MCF 10A (cell line): ENCODE measurements at regions not wholly inside any gene's neighbourhood (a gene's known extent, or its start where the extent isn't known, plus 50 kb on each side); places are given as distances from the start of the nearest gene placed in this dataset.

ENCODE experiments used
- BruUV-seq: library from RNA; stranded (reverse); fragments of 400-500 nt; replicated peaks from 2 replicates; lab custom pipeline; 2021; lab: Mats Ljungman, UMichigan
- CTCF ChIA-PET: fragments of 300-600 bp; sonication (Branson Sonifier 250); formaldehyde crosslinking; extraction: SDS; loops from one replicate; lab custom pipeline; 2021; ENCODE audit warnings: antibody characterized with exemption, inconsistent platforms; lab: Yijun Ruan, JAX
- POLR2A ChIA-PET: fragments of 300-600, 350-650 bp; sonication (Branson Sonifier 250); formaldehyde crosslinking; extraction: SDS; loops from one replicate; lab custom pipeline; 2020; ENCODE audit warnings: antibody characterized with exemption, inconsistent platforms; lab: Yijun Ruan, JAX
- DNase-seq: peaks from one replicate; pipeline ENCODE4 v3.0.0-alpha.2; 2018; ENCODE audit not compliant: unreplicated experiment
- H3K27ac Mint-ChIP-seq: one replicate; pipeline ENCODE4 v1.8.0; 2022; ENCODE audit warnings: mild to moderate bottlenecking, low read depth, mixed read lengths; ENCODE audit not compliant: unreplicated experiment
- H3K27me3 Mint-ChIP-seq: one replicate; pipeline ENCODE4 v1.8.0; 2022; ENCODE audit warnings: mixed read lengths; ENCODE audit not compliant: insufficient read depth, unreplicated experiment
- H3K36me3 Mint-ChIP-seq: one replicate; pipeline ENCODE4 v1.8.0; 2022; ENCODE audit warnings: mild to moderate bottlenecking, moderate library complexity, mixed read lengths; ENCODE audit not compliant: insufficient read depth, unreplicated experiment
- H3K4me1 Mint-ChIP-seq: one replicate; pipeline ENCODE4 v1.8.0; 2022; ENCODE audit warnings: mixed read lengths; ENCODE audit not compliant: insufficient read depth, unreplicated experiment
- H3K4me3 Mint-ChIP-seq: one replicate; pipeline ENCODE4 v1.8.0; 2022; ENCODE audit warnings: mild to moderate bottlenecking, moderate library complexity, mixed read lengths; ENCODE audit not compliant: unreplicated experiment
- H3K9me3 Mint-ChIP-seq: one replicate; pipeline ENCODE4 v1.8.0; 2022; ENCODE audit warnings: mixed read lengths; ENCODE audit not compliant: unreplicated experiment
- intact Hi-C: fragments of 100-400 bp; cut with micrococcal nuclease; formaldehyde crosslinking; loops from 2 replicates; pipeline ENCODE4 v1.14.1; 2022
- TF ChIP-seq, protein P1 (sequence below): fragments of 200-600 bp; IDR thresholded peaks from one replicate; pipeline ENCODE4 v1.8.0; 2022; ENCODE audit warnings: antibody characterized with exemption, mild to moderate bottlenecking; ENCODE audit not compliant: unreplicated experiment

DNA sequence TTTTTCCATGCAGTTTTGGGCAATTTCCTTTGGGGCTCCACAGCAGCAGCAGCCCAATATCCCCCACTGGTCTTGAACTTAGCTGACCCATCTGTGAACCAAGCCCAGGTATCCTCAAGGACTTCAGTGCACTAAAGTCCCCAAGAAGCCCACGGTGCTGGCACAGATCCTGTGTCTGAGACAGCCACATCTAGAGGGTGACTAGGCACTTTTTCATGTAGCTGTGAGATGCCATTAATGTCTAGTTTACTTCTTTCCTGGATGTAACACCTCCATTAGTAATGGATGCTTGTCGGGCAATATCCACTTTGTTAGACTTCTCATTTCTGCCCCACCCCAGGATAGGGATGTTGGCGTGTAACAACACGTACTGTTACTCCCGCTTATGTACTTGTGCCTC, 117.9 kb downstream of the GPCPD1 start:
- no TSS peak for BruUV-seq

DNA sequence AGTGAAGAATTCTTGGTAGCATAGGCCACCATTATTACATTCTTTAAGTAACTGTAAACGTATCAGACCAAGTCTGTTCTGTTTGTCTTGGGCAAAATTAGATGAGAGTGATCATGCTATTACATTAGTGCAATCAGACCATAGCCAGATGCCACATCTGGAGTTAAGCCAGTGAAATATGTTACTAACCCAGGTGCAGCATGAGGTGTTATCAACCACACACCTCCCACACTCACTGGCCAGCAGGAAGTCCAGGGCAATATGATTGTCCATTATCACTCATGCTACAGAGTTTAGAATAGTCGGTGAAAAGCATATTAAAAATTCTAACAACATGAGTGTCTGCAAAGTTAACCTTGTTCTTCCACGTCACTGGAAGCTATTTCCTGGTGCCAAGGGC, 119.4 kb downstream of the GPCPD1 start:
- CTCF ChIA-PET, result interaction anchor here (0.9 kb wide), 1 partner anchor 43 kb away, joined by 4 read pairs; no protein-coding TSS in a partner anchor
- POLR2A ChIA-PET, result no interaction called here
- Mint-ChIP-seq H3K4me3 (no peak overlapping the region), H3K36me3 (no peaks in the 10 kb centered on the region), H3K9me3 (no peaks in the 10 kb centered on the region), H3K27ac (no peak overlapping the region), H3K4me1 (no peaks in the 10 kb centered on the region), H3K27me3 (peaks cover 72% of the 10 kb centered on the region)
- BruUV-seq, result no TSS peak
- TF ChIP-seq, protein P1, sequence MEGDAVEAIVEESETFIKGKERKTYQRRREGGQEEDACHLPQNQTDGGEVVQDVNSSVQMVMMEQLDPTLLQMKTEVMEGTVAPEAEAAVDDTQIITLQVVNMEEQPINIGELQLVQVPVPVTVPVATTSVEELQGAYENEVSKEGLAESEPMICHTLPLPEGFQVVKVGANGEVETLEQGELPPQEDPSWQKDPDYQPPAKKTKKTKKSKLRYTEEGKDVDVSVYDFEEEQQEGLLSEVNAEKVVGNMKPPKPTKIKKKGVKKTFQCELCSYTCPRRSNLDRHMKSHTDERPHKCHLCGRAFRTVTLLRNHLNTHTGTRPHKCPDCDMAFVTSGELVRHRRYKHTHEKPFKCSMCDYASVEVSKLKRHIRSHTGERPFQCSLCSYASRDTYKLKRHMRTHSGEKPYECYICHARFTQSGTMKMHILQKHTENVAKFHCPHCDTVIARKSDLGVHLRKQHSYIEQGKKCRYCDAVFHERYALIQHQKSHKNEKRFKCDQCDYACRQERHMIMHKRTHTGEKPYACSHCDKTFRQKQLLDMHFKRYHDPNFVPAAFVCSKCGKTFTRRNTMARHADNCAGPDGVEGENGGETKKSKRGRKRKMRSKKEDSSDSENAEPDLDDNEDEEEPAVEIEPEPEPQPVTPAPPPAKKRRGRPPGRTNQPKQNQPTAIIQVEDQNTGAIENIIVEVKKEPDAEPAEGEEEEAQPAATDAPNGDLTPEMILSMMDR, result no peak
- no peak for DNase-seq
- intact Hi-C loops, result no loop called here

More for the DNA sequence above, 117.9 kb downstream of the GPCPD1 start:
- DNase-seq, result no peak
- Mint-ChIP-seq H3K27me3 (peaks cover 57% of the 10 kb centered on the region), H3K36me3 (no peaks in the 10 kb centered on the region), H3K9me3 (no peaks in the 10 kb centered on the region), H3K4me3 (no peak overlapping the region), H3K27ac (no peak overlapping the region), H3K4me1 (no peaks in the 10 kb centered on the region)
- CTCF ChIA-PET, result no interaction called here
- POLR2A ChIA-PET, result no interaction called here
- TF ChIP-seq, protein P1, result no peak
- intact Hi-C loops, result no loop called here

DNA sequence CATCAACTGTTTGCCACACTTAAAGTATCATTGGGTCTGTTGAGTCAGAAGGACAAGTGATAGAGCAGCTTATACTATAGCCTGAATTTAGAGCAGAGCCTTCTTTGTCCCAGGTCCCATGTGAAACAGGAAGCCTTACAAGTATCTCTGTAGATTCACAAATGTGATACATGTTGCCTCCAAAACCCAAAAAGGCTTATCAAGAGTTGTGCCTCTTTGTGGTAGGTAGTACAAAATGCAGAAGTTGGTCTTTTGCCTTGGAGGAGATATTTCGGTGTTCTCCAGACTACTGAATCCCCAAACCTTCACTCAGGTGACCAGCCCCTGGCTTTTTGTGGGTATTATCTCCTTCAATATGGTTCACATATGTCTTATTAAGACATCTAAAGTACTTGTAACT, 121.2 kb downstream of the GPCPD1 start:
- DNase-seq, result no peak
- H3K9me3 Mint-ChIP-seq, result no peaks in the 10 kb centered on the region
- H3K27ac Mint-ChIP-seq, result no peak overlapping the region
- H3K27me3 Mint-ChIP-seq, result peaks cover 73% of the 10 kb centered on the region
- BruUV-seq, result no TSS peak
- ChIA-PET CTCF (interaction anchor here (0.6 kb wide), 1 partner anchor 19 kb away, joined by 3 read pairs; no protein-coding TSS in a partner anchor), POLR2A (no interaction called here)
- intact Hi-C loops, result no loop called here
- H3K4me3 Mint-ChIP-seq, result no peak overlapping the region
- TF ChIP-seq, protein P1, result no peak
- H3K4me1 Mint-ChIP-seq, result no peaks in the 10 kb centered on the region
- H3K36me3 Mint-ChIP-seq, result peaks cover 3% of the 10 kb centered on the region

DNA sequence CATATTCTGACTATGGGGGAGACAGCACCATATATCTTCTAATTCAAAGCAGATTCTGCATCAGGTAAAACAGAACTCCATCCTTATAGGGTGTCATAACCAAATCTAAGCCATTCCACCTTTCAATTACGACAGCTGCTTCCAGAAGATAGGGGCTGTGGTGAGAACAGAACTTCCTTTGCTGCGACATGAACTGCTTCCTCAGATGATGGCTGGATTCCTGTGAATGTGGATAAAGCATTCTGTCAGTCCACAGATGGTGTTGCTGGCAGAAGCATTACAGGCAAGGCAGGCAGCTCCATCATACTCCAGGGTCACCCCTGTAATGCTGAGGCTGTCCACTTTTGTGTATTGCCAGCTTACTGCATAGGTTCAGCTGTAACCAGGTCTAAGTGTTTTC, 122.0 kb downstream of the GPCPD1 start:
- intact Hi-C loops, result no loop called here
- Mint-ChIP-seq H3K4me1 (no peaks in the 10 kb centered on the region), H3K4me3 (no peak overlapping the region), H3K27ac (no peak overlapping the region), H3K27me3 (peaks cover 65% of the 10 kb centered on the region), H3K9me3 (no peaks in the 10 kb centered on the region), H3K36me3 (peaks cover 7% of the 10 kb centered on the region)
- TF ChIP-seq, protein P1, result no peak
- CTCF ChIA-PET, result interaction anchor here (0.6 kb wide), 1 partner anchor 967 kb away, joined by 3 read pairs; no protein-coding TSS in a partner anchor
- POLR2A ChIA-PET, result no interaction called here
- BruUV-seq, result no TSS peak
- DNase-seq, result no peak
